ENCODE measurements at regions not wholly inside any gene's neighbourhood (a gene's known extent, or its start where the extent isn't known, plus 50 kb on each side); places are given as distances from the start of the nearest gene placed in this dataset.

DNA sequence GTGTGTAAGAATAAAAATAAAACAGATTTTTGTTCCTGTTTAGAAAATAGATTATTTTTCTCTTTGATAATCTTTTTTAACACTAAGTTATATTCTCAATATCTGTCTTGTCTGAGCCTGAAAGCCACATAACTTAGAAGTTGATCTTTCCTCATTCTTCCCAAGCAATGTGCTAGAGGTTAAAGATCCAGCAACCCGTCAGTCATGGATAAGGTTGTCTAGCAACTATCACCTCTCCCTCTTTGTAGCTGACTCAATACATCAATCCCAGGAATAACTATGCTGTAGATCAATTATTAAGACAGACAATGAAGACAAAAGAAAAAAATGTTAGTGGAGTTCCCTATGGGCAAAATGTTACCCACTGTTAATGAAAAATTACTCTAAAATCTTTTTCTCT is 813.1 kb upstream of the CCDC179 start:
- no peaks in the 10 kb centered on the region for H3K9me3 ChIP-seq (ENCODE audit: insufficient read depth, low read depth)
- DNase-seq: no peak
- no TSS peak for BruUV-seq (replicated peaks)
- H3K4me2 ChIP-seq: no peak overlapping the region
- CTCF ChIA-PET: no interaction called here
- H2AFZ ChIP-seq: no peak overlapping the region
- no peak overlapping the region for H3K27ac ChIP-seq
- POLR2A ChIA-PET (ENCODE audit: unreplicated experiment): no interaction called here
- H3K9me2 ChIP-seq (ENCODE audit: insufficient read depth): no peaks in the 10 kb centered on the region
- H3K27me3 ChIP-seq (ENCODE audit: insufficient read depth, low read depth): no peaks in the 10 kb centered on the region
- intact Hi-C loops (cut with micrococcal nuclease; ENCODE audit: unreplicated experiment): no loop called here
- H3K4me3 ChIP-seq: no peak overlapping the region
- no peaks in the 10 kb centered on the region for H4K20me1 ChIP-seq (ENCODE audit: insufficient read depth)
- H3F3A ChIP-seq (ENCODE audit: insufficient read depth, low read depth): no peaks in the 10 kb centered on the region
- no peaks in the 10 kb centered on the region for H3K79me2 ChIP-seq (ENCODE audit: low read depth)
- no peaks in the 10 kb centered on the region for H3K36me3 ChIP-seq (ENCODE audit: low read depth)
- TF ChIP-seq EZH2 (IDR thresholded peaks at IDR 0.05; ENCODE audit: low read depth): no peak
- TF ChIP-seq, protein P1, sequence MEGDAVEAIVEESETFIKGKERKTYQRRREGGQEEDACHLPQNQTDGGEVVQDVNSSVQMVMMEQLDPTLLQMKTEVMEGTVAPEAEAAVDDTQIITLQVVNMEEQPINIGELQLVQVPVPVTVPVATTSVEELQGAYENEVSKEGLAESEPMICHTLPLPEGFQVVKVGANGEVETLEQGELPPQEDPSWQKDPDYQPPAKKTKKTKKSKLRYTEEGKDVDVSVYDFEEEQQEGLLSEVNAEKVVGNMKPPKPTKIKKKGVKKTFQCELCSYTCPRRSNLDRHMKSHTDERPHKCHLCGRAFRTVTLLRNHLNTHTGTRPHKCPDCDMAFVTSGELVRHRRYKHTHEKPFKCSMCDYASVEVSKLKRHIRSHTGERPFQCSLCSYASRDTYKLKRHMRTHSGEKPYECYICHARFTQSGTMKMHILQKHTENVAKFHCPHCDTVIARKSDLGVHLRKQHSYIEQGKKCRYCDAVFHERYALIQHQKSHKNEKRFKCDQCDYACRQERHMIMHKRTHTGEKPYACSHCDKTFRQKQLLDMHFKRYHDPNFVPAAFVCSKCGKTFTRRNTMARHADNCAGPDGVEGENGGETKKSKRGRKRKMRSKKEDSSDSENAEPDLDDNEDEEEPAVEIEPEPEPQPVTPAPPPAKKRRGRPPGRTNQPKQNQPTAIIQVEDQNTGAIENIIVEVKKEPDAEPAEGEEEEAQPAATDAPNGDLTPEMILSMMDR (conservative IDR thresholded peaks at IDR 0.05): no peak
- no peaks in the 10 kb centered on the region for H3K4me1 ChIP-seq (replicated peaks; ENCODE audit: insufficient read depth)

DNA sequence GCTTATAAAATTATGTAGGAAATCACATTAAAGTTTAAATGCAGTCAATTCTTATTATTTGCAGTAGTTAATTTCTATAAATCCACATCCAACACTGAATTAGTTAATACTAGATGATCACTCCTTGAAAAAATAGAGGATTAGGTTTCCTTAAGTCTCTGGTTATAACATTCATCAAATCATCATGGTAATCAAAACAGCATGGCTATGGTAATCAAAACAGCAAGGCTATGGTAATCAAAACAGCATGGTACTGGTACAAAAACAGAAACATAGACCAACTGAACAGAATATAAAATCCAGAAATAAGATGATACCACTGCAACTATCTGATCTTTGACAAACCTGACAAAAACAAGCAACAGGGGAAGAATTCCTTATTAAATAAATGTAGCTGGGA is 814.6 kb upstream of the CCDC179 start:
- Histone ChIP-seq H3F3A (ENCODE audit: insufficient read depth, low read depth) (no peaks in the 10 kb centered on the region), H3K9me2 (ENCODE audit: insufficient read depth) (no peaks in the 10 kb centered on the region), H3K9me3 (ENCODE audit: insufficient read depth, low read depth) (no peaks in the 10 kb centered on the region), H3K4me2 (no peak overlapping the region), H2AFZ (no peak overlapping the region), H3K4me3 (no peak overlapping the region), H3K79me2 (ENCODE audit: low read depth) (no peaks in the 10 kb centered on the region), H3K27me3 (ENCODE audit: insufficient read depth, low read depth) (no peaks in the 10 kb centered on the region), H3K4me1 (replicated peaks; ENCODE audit: insufficient read depth) (no peaks in the 10 kb centered on the region), H3K27ac (no peak overlapping the region), H3K36me3 (ENCODE audit: low read depth) (no peaks in the 10 kb centered on the region), H4K20me1 (ENCODE audit: insufficient read depth) (no peaks in the 10 kb centered on the region)
- ChIA-PET POLR2A (ENCODE audit: unreplicated experiment) (no interaction called here), CTCF (no interaction called here)
- DNase-seq: no peak
- intact Hi-C loops (cut with micrococcal nuclease; ENCODE audit: unreplicated experiment): no loop called here
- no TSS peak for BruUV-seq (replicated peaks)
- TF ChIP-seq EZH2 (IDR thresholded peaks at IDR 0.05; ENCODE audit: low read depth): no peak
- TF ChIP-seq, protein P1 (conservative IDR thresholded peaks at IDR 0.05): no peak

DNA sequence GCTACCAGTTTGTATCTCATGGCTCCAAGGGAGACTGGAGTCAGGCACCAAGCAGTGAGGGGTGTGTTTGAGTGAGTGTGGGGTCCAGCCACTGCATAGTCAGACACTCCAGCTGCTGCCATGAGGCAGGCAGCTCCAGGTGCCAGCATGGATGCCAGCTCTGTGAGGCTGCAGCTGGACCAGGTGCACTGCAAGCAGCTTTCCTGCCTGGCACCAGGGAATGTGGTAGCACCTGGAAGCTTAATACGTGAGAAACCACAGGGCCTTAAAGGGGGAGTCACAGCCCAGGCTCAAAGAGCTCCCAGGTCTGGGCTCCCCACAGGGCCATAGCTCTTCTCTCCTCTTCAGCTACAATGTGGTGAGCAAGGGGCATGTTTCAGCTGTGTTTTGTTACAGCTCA is 817.8 kb upstream of the LUZP2 start:
- no peak for TF ChIP-seq EZH2 (IDR thresholded peaks at IDR 0.05; ENCODE audit: low read depth)
- TF ChIP-seq, protein P1 (conservative IDR thresholded peaks at IDR 0.05): no peak
- CTCF ChIA-PET: no interaction called here
- DNase-seq: no peak
- POLR2A ChIA-PET (ENCODE audit: unreplicated experiment): no interaction called here
- Histone ChIP-seq H2AFZ (no peak overlapping the region), H4K20me1 (ENCODE audit: insufficient read depth) (no peaks in the 10 kb centered on the region), H3K4me1 (replicated peaks; ENCODE audit: insufficient read depth) (no peaks in the 10 kb centered on the region), H3F3A (ENCODE audit: insufficient read depth, low read depth) (no peaks in the 10 kb centered on the region), H3K4me2 (no peak overlapping the region), H3K36me3 (ENCODE audit: low read depth) (no peaks in the 10 kb centered on the region), H3K9me3 (ENCODE audit: insufficient read depth, low read depth) (no peaks in the 10 kb centered on the region), H3K27me3 (ENCODE audit: insufficient read depth, low read depth) (no peaks in the 10 kb centered on the region), H3K4me3 (no peak overlapping the region), H3K9me2 (ENCODE audit: insufficient read depth) (no peaks in the 10 kb centered on the region), H3K79me2 (ENCODE audit: low read depth) (no peaks in the 10 kb centered on the region), H3K27ac (no peak overlapping the region)
- no TSS peak for BruUV-seq (replicated peaks)
- intact Hi-C loops (cut with micrococcal nuclease; ENCODE audit: unreplicated experiment): no loop called here

Measured in PC-9 (cell line).